ENCODE measurements at regions not wholly inside any gene's neighbourhood (a gene's known extent, or its start where the extent isn't known, plus 50 kb on each side); places are given as distances from the start of the nearest gene placed in this dataset.

- TF ChIP-seq CTCF (IDR thresholded peaks at IDR 0.05) (no peak), TCF7L2 (IDR thresholded peaks at IDR 0.05; ENCODE audit: low read depth, low read length) (no peak), POLR2AphosphoS5 (IDR thresholded peaks at IDR 0.05; ENCODE audit: low read depth, low read length) (no peak), SIN3A (IDR thresholded peaks at IDR 0.05; ENCODE audit: borderline replicate concordance, insufficient read depth, low read depth, low read length) (no peak), REST (IDR thresholded peaks at IDR 0.05; ENCODE audit: insufficient read depth in 1 of 2, low read depth in 2 of 2, low read length in 1 of 2) (no peak)
Observed at GRCh38 chr5:178796165-178796945, 63.4 kb upstream of the ZNF354B start.
